ENCODE measurements at regions not wholly inside any gene's neighbourhood (a gene's known extent, or its start where the extent isn't known, plus 50 kb on each side); places are given as distances from the start of the nearest gene placed in this dataset.

GRCh38 chr11:69348414-69349235 is 54.7 kb downstream of the MYEOV start:
- ChIA-PET CTCF (interaction anchor here (0.6 to 0.9 kb wide), 2 partner anchors 15 to 217 kb away, joined by 3 to 4 read pairs; no protein-coding TSS in a partner anchor), POLR2A (ENCODE audit: low non-redundant PET) (no interaction called here)
- no peak overlapping the region for H3K27ac ChIP-seq

DNA sequence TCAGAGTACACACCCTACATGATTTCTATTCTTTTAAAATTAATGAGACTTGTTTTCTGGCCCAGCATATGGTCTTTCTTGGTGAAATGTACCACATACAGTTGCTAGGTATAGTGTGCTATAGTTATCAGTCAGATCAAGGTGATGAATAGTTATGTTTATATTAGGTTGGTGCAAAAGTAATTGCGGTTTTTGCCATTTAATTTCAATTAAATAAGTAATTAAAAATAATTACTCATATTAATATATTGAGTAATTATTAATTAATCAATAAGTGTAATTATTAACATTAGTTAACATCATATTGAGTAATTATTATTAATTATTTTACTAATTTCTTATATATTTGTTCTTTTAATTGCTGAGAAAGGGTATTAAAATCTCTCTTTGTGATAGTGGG is 56.1 kb downstream of the MYEOV start:
- H3K27ac ChIP-seq, result no peak overlapping the region
- no peak for DNase-seq (ENCODE audit: low spot score)
- TF ChIP-seq CTCF (conservative IDR thresholded peaks at IDR 0.05; ENCODE audit: low read depth), result no peak
- ChIA-PET POLR2A (ENCODE audit: low non-redundant PET) (no interaction called here), CTCF (interaction anchor here (0.7 kb wide), 1 partner anchor 92 kb away, joined by 3 read pairs; no protein-coding TSS in a partner anchor)

More at GRCh38 chr11:69348414-69349235, 54.7 kb downstream of the MYEOV start:
- TF ChIP-seq CTCF (conservative IDR thresholded peaks at IDR 0.05; ENCODE audit: low read depth), result no peak
- DNase-seq (ENCODE audit: low spot score), result no peak

GRCh38 chr11:69350596-69350995 is 56.6 kb downstream of the MYEOV start:
- no peak overlapping the region for H3K27ac ChIP-seq
- TF ChIP-seq CTCF (conservative IDR thresholded peaks at IDR 0.05; ENCODE audit: low read depth), result no peak
- DNase-seq (ENCODE audit: low spot score), result no peak
- ChIA-PET POLR2A (ENCODE audit: low non-redundant PET) (no interaction called here), CTCF (no interaction called here)

GRCh38 chr11:69351460-69351859 is 57.5 kb downstream of the MYEOV start:
- no peak for TF ChIP-seq CTCF (conservative IDR thresholded peaks at IDR 0.05; ENCODE audit: low read depth)
- CTCF ChIA-PET, result interaction anchor here (0.7 kb wide), 1 partner anchor 470 kb away, joined by 3 read pairs; no protein-coding TSS in a partner anchor
- DNase-seq (ENCODE audit: low spot score), result peak; percentile 51
- POLR2A ChIA-PET (ENCODE audit: low non-redundant PET), result no interaction called here
- peak overlapping the region; percentile 69; the same call in 1 of the 2 replicates for H3K27ac ChIP-seq

- CTCF ChIA-PET, result interaction anchor here (0.7 to 1.1 kb wide), 2 partner anchors 10 to 470 kb away, joined by 3 to 4 read pairs; no protein-coding TSS in a partner anchor
- no peak for TF ChIP-seq CTCF (conservative IDR thresholded peaks at IDR 0.05; ENCODE audit: low read depth)
- H3K27ac ChIP-seq, result peak overlapping the region; percentile 69
- no peak for DNase-seq (ENCODE audit: low spot score)
- POLR2A ChIA-PET (ENCODE audit: low non-redundant PET), result no interaction called here
Measured at GRCh38 chr11:69352166-69352565, 58.2 kb downstream of the MYEOV start.

- peak overlapping the region; percentile 69 for H3K27ac ChIP-seq
- CTCF ChIA-PET, result interaction anchor here (1.1 kb wide), 1 partner anchor 9 kb away, joined by 4 read pairs; no protein-coding TSS in a partner anchor
- POLR2A ChIA-PET (ENCODE audit: low non-redundant PET), result no interaction called here
- peak; percentile 72 for DNase-seq (ENCODE audit: low spot score)
- no peak for TF ChIP-seq CTCF (conservative IDR thresholded peaks at IDR 0.05; ENCODE audit: low read depth)
Measured at GRCh38 chr11:69352715-69353319, 58.9 kb downstream of the MYEOV start.

All from RWPE1 (cell line).